ENCODE measurements at regions not wholly inside any gene's neighbourhood (a gene's known extent, or its start where the extent isn't known, plus 50 kb on each side); places are given as distances from the start of the nearest gene placed in this dataset.

GRCh38 chr4:95728145-95728544, 111.7 kb upstream of the PDHA2 start:
- no peak for TF ChIP-seq MAX (IDR thresholded peaks at IDR 0.05; ENCODE audit: low read depth, low read length)
- TF ChIP-seq CTCF (IDR thresholded peaks at IDR 0.05; ENCODE audit: low read depth, low read length): no peak
- no peak for TF ChIP-seq MYC (IDR thresholded peaks at IDR 0.05; ENCODE audit: low read depth, low read length)
- peak; percentile 6 for DNase-seq (ENCODE audit: low read depth)
- H3K4me3 ChIP-seq (ENCODE audit: low read depth, low read length): no peak overlapping the region

GRCh38 chr4:95715830-95716229, 124.1 kb upstream of the PDHA2 start:
- DNase-seq (ENCODE audit: low read depth): no peak
- no peak for TF ChIP-seq POLR2A (IDR thresholded peaks at IDR 0.05; ENCODE audit: extremely low read depth, insufficient read length)
- TF ChIP-seq MAX (IDR thresholded peaks at IDR 0.05; ENCODE audit: low read depth, low read length): no peak
- no peak for TF ChIP-seq CTCF (IDR thresholded peaks at IDR 0.05; ENCODE audit: low read depth, low read length)
- TF ChIP-seq MYC (IDR thresholded peaks at IDR 0.05; ENCODE audit: low read depth, low read length): no peak
- H3K4me3 ChIP-seq (ENCODE audit: low read depth, low read length): no peak overlapping the region

GRCh38 chr4:95714571-95714970, 125.3 kb upstream of the PDHA2 start:
- TF ChIP-seq POLR2A (IDR thresholded peaks at IDR 0.05; ENCODE audit: extremely low read depth, insufficient read length) (no peak), MAX (IDR thresholded peaks at IDR 0.05; ENCODE audit: low read depth, low read length) (no peak), MYC (IDR thresholded peaks at IDR 0.05; ENCODE audit: low read depth, low read length) (no peak), CTCF (IDR thresholded peaks at IDR 0.05; ENCODE audit: low read depth, low read length) (no peak)
- DNase-seq (ENCODE audit: low read depth): no peak
- no peak overlapping the region for H3K4me3 ChIP-seq (ENCODE audit: low read depth, low read length)

- TF ChIP-seq MAX (IDR thresholded peaks at IDR 0.05; ENCODE audit: low read depth, low read length): no peak
- no peak for TF ChIP-seq POLR2A (IDR thresholded peaks at IDR 0.05; ENCODE audit: extremely low read depth, insufficient read length)
- no peak for TF ChIP-seq CTCF (IDR thresholded peaks at IDR 0.05; ENCODE audit: low read depth, low read length)
- no peak for TF ChIP-seq MYC (IDR thresholded peaks at IDR 0.05; ENCODE audit: low read depth, low read length)
- H3K4me3 ChIP-seq (ENCODE audit: low read depth, low read length): no peak overlapping the region
- no peak for DNase-seq (ENCODE audit: low read depth)
Measured at GRCh38 chr4:95705323-95705722, 134.6 kb upstream of the PDHA2 start.

- TF ChIP-seq POLR2A (IDR thresholded peaks at IDR 0.05; ENCODE audit: extremely low read depth, insufficient read length) (no peak), MAX (IDR thresholded peaks at IDR 0.05; ENCODE audit: low read depth, low read length) (no peak), CTCF (IDR thresholded peaks at IDR 0.05; ENCODE audit: low read depth, low read length) (no peak), MYC (IDR thresholded peaks at IDR 0.05; ENCODE audit: low read depth, low read length) (no peak)
- DNase-seq (ENCODE audit: low read depth): no peak
- no peak overlapping the region for H3K4me3 ChIP-seq (ENCODE audit: low read depth, low read length)
Measured at GRCh38 chr4:95701500-95702170, 138.3 kb upstream of the PDHA2 start.
